GM21515 (cell line): ENCODE measurements at regions not wholly inside any gene's neighbourhood (a gene's known extent, or its start where the extent isn't known, plus 50 kb on each side); places are given as distances from the start of the nearest gene placed in this dataset.

Experiments
- ATAC-seq: cut with Tn5 transposase; IDR thresholded peaks from one replicate; pipeline ENCODE4 v1.9.1; 2021; ENCODE audit not compliant: unreplicated experiment

DNA sequence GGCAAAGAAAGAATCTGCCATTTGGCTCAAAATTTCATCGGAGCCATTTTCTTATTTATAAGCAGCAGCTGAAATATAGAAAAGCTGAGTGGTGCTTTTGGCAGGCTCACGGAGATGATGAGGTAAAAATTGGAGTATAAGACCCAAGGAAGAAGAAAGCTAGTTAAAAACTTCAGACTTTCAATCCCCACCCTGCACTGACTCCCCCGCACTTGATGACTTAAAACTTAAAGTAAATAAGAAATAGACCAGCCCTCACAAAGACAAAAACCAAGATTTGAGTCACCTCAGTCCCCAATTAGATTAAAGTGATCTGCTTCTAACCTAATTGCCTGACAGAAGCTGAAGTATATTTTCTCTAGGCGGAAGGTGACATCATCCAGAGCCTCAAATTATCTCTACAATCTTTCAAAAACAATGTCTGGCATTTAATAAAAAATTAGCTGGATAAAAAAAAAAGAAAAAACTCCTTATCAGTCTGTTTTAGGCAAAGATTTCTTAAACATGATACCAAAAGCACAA lies 124.0 kb upstream of the PJA2 start:
- no peak for ATAC-seq

DNA sequence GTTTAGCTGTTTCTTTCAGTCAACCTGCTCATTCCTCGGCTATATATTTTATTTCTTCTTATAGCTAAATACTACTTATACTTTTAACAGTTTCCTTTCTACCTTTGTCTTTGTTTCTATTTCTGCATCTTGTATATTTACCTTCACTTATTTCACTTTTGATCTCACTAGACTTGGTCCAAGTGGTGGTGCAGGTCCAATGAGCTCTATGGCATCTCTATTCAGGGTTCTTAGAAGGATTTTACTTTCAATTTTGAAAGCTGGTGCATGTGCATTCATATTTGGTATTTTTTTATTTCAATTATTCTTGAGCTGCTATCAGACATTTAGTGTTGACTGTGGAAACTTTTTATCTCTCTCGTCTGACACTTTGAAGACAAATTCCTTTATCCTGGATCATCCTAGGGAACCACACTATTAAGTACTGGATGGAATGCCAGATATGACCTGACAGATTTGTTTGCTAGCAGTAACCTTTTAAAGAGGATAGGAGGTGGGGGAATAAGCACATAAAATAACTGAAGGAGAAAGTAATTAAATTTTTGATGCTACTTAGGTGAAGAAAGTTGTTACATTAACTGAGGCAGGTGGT lies 123.1 kb upstream of the PJA2 start:
- ATAC-seq: no peak

DNA sequence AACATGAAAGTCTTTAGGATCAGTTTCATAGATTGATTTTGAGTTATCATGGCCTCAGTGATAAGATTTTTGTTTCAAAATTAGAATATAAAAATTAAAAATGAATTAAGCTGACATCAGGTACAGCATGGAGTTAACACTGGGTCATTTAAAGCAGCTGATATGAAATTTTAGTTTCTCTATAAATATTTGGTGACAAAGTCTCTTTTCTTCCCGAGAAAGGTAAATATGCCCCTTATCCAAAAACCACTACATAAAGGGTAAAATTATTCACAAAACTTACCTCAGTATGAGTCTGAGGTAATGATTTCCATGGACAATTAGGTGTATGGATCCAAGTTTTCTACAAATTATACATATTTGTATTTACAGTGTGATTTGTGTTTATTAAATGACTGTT lies 121.5 kb upstream of the PJA2 start:
- ATAC-seq: no peak

DNA sequence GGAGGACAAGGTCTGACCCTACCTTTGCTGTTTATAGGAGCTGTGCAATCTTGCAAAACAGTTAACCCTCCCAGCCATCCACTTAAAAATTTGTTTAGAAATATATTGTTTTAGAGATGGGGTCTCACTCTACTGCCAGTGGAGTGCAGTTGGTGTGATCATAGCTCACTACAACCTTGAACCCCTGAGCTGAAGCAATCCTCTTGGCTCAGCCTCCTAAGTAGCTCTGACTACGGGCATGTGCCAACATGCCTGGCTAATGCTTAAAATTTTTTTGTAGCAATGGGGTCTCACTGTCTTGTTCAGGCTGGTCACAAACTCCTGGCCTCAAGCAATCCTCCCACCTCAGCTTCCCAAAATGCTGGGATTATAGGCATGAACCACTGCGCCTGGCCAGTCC lies 120.2 kb upstream of the PJA2 start:
- ATAC-seq: no peak

DNA sequence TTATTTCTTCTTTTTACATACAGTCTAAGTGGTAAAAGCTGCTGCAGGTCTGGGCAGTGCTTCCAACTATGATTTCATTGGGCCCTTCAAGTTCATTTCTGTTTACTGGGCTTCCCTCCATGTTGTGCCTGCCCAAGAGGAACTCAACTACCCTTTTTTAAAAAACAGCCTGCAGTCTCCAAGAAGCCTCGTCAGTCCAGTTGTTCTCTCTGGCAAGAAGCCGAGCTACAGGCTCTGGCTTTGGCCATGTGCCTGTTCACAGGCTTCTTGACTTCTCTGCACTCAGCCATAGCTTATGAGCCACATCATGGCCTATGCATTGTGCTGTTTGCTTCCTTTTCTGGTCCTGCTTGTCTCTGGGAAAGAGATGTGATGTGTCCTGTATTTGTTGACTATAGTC lies 119.7 kb upstream of the PJA2 start:
- ATAC-seq: no peak

DNA sequence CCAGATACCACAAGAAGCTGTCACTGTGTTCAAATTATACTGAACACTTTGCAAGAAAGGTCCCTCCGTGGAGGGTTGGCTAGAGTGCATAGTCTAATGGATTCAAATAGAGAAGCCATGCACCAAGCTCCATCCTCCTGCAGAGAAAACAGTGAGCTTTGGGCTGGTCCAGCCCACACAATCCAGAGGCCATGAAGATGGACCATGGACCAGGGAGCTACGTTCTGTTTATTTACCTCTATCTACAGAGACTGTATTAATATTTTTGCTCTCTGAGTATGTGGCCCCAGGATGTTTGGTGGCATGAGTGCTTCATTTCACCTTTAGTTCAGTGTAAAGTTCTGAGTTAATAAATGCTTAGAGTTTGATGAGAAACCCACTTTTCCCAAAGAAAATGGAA lies 114.8 kb upstream of the PJA2 start:
- ATAC-seq: no peak

DNA sequence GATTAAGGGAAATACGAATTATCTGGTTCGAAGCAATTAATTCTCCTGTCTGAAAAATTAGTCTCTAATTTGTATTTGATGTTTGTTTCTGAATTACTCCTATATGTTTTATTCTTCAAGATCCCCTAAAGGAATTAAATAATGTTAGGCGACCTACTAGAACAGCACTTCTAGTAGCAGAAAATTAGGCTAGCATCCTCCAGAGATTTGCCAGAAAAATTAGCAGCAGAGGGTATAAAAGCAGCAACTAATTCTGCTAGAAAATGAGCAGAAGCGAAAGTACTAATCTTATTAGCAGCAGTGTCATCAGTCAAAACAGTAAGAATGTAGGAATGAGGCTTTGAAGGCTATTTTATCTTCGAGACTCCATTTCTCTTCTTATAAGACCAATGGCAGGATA lies 114.3 kb upstream of the PJA2 start:
- ATAC-seq: no peak

DNA sequence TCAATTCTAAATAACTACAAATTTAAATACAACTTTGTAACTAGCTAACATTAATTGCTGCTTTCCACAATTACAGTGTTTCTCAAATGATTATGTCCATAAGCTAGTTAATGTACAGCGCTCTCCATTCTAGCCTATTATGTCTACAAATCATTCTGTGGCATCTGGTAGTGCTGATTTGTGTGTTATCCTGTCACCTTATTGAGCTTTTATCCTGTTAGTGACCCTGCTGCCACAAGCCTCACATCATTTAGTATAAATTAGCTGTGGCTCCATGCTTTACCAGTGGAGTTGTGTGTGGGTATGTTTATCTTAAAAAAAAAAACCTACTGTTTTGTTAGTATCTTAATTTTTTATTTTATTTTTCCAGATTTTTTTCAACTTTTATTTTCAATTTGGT lies 112.6 kb upstream of the PJA2 start:
- no peak for ATAC-seq

DNA sequence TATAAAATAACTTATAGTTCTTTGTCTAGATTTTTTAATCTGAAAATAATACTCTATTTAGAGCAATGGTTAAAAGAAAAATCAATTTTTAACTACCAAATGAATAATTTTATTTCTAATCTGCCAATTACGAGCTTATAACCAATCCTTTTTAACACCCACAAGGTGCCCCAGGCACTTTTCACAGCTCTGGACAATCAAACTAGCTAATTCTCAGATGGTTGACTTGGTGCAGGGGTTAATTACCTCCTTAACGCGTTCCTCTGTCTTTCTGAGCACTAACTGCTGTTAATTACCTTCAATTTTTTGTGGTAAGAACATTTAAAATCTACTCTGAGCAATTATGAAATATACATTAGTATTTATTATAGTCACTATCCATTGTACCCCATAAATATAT lies 109.6 kb upstream of the PJA2 start:
- ATAC-seq: no peak

DNA sequence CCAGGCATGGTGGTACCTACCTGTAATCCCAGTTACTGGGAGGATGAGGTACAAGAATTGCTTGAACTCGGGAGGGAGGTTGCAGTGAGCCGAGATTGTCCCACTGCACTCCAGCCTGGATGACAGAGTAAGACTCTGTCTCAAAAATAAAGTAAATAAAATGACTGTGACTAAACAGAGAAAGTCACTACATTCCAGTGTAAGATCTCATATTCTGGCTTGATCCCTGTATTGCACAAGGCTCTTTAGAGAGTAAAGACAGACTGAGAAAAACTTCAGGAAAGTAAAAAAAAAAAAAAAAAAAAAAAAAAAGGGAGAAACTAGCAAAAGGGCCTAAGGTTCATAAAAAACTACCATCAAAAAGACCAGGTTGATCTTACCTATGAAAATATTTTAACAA lies 106.6 kb upstream of the PJA2 start:
- no peak for ATAC-seq

DNA sequence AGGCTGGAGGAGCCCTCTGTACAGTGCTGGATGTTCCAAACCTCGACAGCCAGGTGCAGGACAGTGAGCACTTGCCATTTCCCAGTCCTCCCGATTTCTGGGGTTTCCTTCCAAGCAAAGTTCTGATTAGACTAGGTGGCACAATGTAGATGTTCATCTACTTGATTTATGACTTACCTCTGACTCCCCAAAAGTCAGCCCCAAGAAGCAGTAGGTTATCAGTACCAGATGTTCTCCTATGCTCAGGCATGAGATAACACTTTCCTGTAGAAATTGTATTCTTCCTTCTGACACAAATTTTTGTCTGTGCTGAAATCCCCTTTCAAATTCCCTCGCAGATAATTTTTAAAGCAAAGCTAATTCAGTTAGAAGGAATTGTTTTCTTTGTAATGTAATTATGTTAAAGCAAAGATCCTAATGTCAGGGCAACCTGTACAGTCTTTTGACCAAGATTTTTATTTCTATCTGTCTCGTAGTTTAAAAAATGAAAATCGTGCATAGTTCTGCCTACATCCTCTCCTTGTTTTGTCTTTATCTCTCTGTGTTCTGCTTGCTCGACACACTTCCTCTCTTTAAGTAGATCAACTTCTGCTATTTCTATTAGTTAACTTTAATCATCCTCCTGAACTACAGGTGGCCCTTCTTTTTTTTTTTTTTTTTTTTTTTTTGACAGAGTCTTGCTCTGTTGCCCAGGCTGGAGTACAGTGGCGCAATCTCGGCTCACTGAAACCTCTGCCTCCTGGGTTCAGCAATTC lies 102.4 kb upstream of the PJA2 start:
- ATAC-seq: no peak

DNA sequence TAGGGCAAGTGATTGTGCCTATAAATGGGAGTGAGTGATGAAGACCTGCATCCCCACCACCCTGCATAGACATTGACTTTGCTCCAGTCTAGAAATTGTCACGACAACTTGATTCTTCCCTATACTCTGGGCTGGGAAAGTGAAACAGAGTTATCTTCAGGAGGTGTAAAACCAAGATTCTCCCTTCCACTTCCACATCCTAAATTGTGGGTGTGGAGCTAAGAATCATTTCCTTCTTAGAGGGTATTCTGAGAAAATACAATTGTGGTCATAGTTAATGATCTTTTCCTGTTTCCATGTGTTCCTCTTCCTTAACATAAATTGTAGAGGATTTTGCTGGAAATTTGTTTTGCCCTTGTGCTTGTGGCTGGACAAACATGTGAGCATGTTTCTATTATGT lies 96.8 kb upstream of the PJA2 start:
- ATAC-seq: no peak

DNA sequence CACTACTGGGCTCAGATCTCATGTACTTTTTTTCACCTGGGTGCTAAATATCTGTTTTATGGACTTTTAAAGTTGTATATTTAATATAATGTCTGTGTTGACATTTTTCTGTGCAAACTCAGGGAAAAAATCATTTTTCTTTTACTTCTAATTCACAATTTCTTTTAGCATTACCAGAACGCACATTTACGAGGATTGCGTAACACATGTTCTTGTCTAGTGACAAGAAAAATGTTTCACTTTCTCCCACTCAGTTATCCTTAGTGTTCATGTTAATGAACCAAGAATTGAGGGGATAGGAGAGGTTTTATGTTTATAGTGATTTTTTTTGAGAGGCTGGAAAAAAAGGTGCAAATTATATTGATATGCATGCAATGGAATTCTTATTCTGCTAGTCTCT lies 86.3 kb upstream of the PJA2 start:
- ATAC-seq: no peak

DNA sequence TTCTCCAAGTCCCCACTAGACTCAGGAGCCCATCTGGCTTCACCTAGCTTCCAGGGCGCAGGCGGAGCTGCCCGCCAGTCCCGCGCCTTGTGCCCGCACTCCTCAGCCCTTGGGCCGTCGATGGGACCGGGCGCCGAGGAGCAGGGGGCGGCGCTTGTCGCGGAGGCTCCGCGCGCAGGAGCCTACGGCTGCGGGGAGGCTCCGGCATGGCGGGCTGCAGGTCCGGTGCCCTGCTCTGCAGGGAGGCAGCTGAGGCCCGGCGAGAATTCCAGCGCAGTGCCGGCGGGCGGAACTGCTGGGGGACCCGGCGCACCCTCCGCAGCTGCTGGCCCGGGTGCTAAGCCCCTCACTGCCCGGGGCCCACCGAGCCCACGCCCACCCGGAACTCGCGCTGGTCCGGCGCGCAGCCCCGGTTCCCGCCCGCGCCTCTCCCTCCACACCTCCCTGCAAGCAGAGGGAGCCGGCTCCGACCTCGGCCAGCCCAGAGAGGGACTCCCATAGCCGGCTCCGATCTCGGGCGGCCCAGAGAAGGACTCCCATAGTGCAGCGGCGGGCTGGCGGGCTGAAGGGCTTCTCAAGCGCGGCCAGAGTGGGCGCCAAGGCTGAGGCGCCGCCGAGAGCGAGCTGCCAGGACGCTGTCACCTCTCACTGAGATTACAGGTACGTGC lies 78.1 kb upstream of the PJA2 start:
- no peak for ATAC-seq

DNA sequence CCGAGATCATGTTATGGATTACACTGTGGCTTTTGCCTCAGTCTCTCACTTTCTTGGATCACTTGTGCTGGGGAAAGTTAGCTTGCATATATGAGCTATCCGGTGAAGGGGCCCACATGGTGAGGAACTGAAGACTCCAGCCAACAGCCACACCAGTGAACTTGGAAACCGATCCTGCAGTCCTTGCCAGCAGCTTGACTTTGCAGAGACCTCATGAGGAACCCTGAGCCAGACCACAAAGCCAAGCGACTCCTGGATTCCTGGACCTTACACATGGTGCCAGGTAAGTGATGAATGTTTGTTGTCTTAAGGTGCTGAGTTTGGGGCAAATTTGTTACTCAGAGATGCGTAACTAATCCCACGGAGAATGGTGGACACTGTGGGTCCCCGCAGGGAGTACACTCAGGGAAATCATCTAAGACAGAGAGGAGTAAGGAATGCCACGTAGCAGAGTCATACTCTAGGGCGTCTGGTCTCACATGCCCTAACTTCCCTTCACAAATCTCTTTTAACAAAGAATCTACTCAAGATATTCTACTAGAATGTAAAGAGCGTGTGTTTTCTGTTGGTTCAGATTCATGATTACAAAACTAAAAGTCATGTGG lies 76.5 kb upstream of the PJA2 start:
- ATAC-seq: no peak

DNA sequence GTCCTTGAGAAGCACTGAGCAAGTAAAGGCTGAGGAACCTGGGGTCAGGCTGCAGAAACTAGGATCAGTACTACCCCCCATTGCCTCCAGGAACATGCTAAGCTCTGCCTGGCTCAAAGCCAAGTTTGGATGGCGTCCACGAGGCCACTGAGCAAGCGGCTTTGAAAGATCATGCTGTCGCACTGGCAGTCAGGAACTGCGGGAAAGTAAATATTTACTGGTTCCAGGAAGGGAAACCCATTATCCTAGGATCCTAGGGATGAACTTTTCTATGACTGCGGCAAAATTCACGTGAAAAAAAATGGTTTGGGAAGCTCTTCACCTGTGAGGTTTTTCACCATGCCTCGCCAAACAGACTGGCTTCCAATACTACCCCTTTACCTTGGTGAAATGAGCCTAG lies 75.3 kb upstream of the PJA2 start:
- no peak for ATAC-seq

DNA sequence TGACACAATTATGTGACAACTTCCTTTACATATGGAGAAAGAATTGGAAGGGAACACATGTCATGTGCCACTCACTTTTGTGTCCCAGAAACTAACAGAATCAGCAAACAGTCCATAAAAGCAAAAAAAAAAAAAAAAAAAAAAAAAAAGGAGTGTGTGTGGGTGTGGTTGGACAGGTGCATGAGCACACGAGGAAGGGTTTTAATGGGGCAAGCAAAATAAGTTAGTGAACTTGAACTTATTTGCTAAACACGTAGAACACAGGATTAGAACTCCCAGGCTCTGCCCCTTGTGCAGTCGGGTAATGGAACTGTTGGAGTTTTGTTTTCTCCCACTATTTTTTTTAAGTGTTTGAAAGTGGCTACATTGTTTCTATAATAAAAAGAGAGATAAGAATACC lies 74.8 kb upstream of the PJA2 start:
- no peak for ATAC-seq

DNA sequence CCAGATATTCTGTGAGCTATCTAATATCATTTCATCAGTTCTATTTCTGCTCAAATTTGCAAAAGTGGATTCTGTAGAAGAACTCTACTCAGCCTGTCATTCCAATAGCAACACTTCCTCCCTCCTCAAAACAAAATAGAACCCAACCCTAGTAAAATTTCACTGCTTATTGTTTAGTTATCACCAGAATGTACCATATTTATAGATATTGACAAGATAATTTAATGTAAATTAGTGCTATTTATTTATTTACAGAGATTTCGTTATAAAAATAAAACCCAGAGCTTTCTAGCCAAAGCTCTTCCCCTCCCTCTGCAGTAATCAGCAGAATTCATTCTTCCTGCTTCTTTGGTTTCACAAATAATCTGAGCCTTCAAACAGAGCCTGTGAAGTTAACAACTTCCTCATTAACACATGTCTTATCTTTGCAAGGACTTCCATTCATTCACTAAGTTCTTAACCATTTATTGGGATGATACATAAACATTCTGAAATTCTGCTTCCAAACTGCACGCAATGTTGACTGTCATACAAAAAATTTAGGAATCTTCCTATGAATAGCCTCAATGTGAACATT lies 73.7 kb upstream of the PJA2 start:
- ATAC-seq: no peak

DNA sequence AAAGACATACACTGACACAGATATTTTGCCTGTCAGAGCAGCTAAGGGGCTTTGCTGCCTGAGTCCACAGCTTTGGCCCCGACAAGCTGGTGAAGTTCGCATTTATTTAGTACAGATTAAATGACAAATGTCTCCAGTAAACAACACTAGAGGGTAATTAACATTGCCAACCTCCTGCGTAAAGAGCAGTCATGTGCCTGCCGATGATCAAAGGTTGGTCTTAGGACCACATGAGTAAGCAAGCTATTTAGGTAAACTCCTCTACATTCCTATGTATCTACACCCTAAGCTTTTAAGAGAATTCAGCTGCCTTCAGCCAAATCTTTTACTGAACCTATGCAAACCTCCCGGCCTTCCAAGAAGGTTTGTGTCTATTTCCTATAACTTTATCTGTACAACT lies 73.0 kb upstream of the PJA2 start:
- ATAC-seq: no peak

DNA sequence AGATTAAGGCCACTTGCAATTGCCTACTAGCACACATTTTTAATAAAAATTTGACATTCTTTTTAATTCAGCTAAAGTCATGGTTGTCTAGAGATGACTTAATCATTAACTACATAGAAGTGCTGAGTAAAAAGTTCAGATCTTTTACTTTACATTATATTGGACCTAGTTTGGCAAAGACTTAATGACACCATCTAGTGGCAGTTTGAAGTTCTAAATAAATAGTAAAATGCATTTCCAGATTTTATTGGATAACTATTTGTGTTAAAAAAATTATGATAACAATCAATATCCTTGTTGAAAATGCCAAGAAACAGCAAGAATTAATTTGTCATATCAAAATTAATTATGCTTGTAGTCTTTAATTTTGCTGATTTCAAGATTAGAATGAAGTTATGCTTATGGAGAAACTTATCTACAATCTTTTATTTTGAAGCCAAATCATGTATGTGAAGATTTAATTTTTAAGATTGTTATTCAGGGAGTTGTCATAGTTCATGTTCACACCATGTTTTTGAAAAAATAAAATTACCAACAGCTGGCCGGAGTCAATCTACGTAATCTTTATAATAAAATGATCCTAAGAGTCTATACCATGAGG lies 69.6 kb upstream of the PJA2 start:
- ATAC-seq: peak; percentile 58

DNA sequence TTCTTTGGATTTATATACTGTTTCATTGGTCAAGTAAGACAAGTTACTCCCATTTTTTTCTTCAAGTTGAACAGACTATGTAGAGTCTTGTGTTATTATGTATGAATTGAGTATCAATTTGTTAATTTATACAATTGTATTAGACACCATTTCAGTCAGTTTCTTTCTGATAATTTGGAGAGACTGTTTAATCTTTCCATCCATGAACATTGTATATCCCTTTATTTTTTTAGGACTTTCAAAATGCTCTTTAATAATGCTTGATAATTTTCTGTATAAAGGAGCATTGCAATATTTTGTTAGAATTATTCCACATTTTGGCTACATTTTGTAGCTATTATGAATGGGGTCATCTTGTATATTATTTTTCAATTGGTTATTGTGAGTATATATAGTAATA lies 69.1 kb upstream of the PJA2 start:
- ATAC-seq: no peak
